ENCODE measurements at regions not wholly inside any gene's neighbourhood (a gene's known extent, or its start where the extent isn't known, plus 50 kb on each side); places are given as distances from the start of the nearest gene placed in this dataset.
A peak's percentile ranks its signal among the peaks of the same experiment; 100 is the strongest.

GRCh38 chr15:31259562-31260252 is 66.9 kb upstream of the KLF13 start:
- H3K27ac Mint-ChIP-seq: peak overlapping the region; percentile 79
- H3K27me3 Mint-ChIP-seq: no peaks in the 10 kb centered on the region
- H3K4me3 Mint-ChIP-seq: no peak overlapping the region
- H3K36me3 Mint-ChIP-seq (ENCODE audit: low read depth): no peaks in the 10 kb centered on the region
- no peaks in the 10 kb centered on the region for H3K9me3 ChIP-seq (ENCODE audit: control insufficient read depth, low read length, poor library complexity, severe bottlenecking)
- DNase-seq: no peak
- H3K4me1 Mint-ChIP-seq: peaks cover 53% of the 10 kb centered on the region
- no peak for ATAC-seq

DNA sequence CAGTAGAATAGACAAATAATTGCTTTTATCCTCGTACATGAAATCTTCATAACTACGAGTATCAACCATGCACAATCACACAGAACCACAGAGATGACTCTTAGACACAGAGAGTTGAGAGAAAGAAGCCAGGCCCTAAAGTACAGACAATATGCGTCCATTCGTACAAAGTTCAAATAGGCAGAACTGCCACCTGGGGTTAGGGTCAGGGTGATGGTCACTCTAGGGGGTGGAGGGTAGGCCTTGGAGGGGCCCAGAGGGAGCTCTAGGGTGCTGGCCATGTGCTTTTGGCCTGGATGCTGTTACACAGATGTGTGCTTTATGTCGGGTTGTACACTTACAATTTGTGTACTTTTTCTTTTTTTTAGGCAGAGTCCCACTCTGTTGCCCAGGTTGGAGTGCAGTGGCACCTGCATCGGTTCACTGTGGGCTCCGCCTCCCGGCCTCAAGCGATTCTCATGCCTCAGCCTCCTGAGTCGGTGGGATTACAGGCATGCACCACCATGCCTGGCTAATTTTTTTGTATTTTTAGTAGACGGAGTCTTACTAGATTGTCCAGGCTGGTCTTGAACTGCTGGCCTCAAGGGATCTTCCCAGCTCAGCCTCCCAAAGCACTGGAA is 65.9 kb upstream of the KLF13 start:
- Mint-ChIP-seq H3K4me1 (peaks cover 56% of the 10 kb centered on the region), H3K36me3 (ENCODE audit: low read depth) (no peaks in the 10 kb centered on the region)

DNA sequence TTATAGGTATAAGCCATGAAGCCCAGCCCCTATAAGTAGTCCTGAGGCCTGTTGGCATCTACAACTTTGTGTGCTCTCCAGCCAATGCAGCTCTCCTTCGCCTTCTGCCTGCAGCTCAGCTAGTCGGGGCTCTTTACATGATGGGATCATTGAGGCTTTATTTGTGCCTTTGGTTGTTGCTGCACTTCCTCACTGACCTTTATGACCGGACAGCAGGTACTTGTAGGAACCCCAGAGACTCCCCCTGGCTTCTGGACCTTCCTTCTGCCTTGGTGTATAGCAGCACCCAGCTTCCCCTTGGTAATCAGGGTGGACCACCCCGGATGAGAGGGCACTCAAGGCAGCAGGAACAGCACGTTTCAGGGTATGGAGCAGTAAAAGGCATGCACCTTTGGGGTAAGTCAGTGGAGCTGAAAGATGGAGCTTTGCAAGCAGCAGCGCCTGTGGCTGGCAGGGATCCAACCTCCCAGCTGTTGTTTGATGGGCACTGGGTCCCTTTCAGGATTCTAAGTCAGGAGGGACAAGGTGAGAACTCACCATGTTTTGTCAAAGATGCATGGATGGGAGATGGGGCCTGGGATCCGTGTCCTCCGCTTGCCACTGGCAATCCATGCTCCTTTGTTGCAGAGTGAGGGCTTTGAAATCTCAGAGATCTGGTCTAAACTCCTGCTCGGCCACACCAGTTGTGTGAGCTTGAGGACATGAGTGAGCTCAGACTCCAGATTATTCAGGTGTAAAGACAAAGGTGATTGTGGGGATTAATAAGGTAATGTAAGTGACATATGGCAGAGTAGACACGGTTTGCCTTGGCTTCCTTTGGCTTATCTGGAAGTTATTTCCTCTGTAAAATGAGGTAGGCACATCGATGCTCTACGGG is 65.1 kb upstream of the KLF13 start:
- H3K9me3 ChIP-seq (ENCODE audit: control insufficient read depth, low read length, poor library complexity, severe bottlenecking): no peaks in the 10 kb centered on the region
- H3K27ac Mint-ChIP-seq: peak overlapping the region; percentile 95

More for the DNA sequence above, 65.9 kb upstream of the KLF13 start:
- Mint-ChIP-seq H3K27me3 (no peaks in the 10 kb centered on the region), H3K27ac (peak overlapping the region; percentile 95), H3K4me3 (no peak overlapping the region)
- no peak for ATAC-seq
- DNase-seq: no peak
- H3K9me3 ChIP-seq (ENCODE audit: control insufficient read depth, low read length, poor library complexity, severe bottlenecking): no peaks in the 10 kb centered on the region

GRCh38 chr15:31262143-31262530 is 64.5 kb upstream of the KLF13 start:
- Mint-ChIP-seq H3K4me1 (peaks cover 62% of the 10 kb centered on the region), H3K27ac (peak overlapping the region; percentile 95), H3K4me3 (no peak overlapping the region), H3K27me3 (no peaks in the 10 kb centered on the region), H3K36me3 (ENCODE audit: low read depth) (no peaks in the 10 kb centered on the region)
- H3K9me3 ChIP-seq (ENCODE audit: control insufficient read depth, low read length, poor library complexity, severe bottlenecking): no peaks in the 10 kb centered on the region
- DNase-seq: no peak
- no peak for ATAC-seq

More for the DNA sequence above, 65.1 kb upstream of the KLF13 start:
- ATAC-seq (no peak), DNase-seq (no peak)
- Mint-ChIP-seq H3K4me1 (peaks cover 58% of the 10 kb centered on the region), H3K36me3 (ENCODE audit: low read depth) (no peaks in the 10 kb centered on the region), H3K4me3 (no peak overlapping the region), H3K27me3 (no peaks in the 10 kb centered on the region)

- H3K36me3 Mint-ChIP-seq (ENCODE audit: low read depth): no peaks in the 10 kb centered on the region
- H3K4me3 Mint-ChIP-seq: peak overlapping the region; percentile 81
- DNase-seq (no peak), ATAC-seq (no peak)
- no peaks in the 10 kb centered on the region for H3K9me3 ChIP-seq (ENCODE audit: control insufficient read depth, low read length, poor library complexity, severe bottlenecking)
- peaks cover 67% of the 10 kb centered on the region for H3K4me1 Mint-ChIP-seq
- peak overlapping the region; percentile 95 for H3K27ac Mint-ChIP-seq
- no peaks in the 10 kb centered on the region for H3K27me3 Mint-ChIP-seq
Measured at GRCh38 chr15:31262901-31263671, 63.5 kb upstream of the KLF13 start.

DNA sequence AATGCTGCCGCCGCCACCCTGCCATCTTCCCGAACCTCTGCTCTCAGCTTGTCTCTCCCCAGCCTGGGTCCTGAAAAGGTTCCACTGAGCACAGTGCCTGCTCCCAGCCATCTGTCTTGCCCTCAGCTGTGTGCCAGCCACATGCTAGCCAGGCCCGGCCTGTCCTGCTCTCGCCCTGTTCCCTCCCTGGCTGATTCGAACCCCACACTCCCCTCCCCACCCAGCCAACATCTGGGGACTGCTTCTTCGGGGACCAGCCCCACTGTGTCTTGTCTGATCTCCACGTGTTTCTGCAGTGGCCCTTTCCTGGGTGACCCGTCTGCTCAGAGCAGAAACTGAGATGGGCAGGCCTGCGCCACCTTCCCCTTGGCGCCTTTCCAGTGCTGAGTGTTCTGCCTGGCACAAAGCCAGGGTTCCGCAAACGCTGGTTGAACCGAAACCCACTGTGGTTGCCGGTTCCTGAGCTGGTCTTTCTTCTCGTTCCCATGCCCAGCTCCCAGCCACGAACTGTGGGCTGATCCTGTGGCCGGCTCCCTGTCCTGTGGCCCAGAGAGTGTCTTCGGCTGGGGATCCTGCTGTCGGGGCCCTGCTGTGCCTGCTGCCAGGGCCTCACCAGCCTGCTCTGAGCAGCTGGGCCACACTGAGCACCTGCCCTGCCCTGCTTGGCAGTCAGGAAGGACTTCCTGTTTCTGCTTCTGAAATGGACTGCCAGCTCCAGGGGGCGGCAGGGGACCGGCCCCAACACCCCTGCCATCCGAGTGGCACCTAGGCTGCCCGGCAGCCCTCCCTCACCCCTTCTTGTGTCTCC is 62.7 kb upstream of the KLF13 start:
- Mint-ChIP-seq H3K4me3 (peak overlapping the region; percentile 81), H3K27ac (peak overlapping the region; percentile 95), H3K4me1 (peaks cover 67% of the 10 kb centered on the region), H3K27me3 (no peaks in the 10 kb centered on the region), H3K36me3 (ENCODE audit: low read depth) (no peaks in the 10 kb centered on the region)
- peak; percentile 49 to 66 (median 60) for DNase-seq
- H3K9me3 ChIP-seq (ENCODE audit: control insufficient read depth, low read length, poor library complexity, severe bottlenecking): no peaks in the 10 kb centered on the region
- peak; percentile 60 for ATAC-seq

GRCh38 chr15:31264559-31265089 is 62.0 kb upstream of the KLF13 start:
- Mint-ChIP-seq H3K36me3 (ENCODE audit: low read depth) (no peaks in the 10 kb centered on the region), H3K27me3 (no peaks in the 10 kb centered on the region), H3K4me1 (peaks cover 68% of the 10 kb centered on the region), H3K27ac (peak overlapping the region; percentile 95), H3K4me3 (peak overlapping the region; percentile 83)
- no peak for ATAC-seq
- no peak for DNase-seq
- no peaks in the 10 kb centered on the region for H3K9me3 ChIP-seq (ENCODE audit: control insufficient read depth, low read length, poor library complexity, severe bottlenecking)

- no peaks in the 10 kb centered on the region for H3K9me3 ChIP-seq (ENCODE audit: control insufficient read depth, low read length, poor library complexity, severe bottlenecking)
- no peaks in the 10 kb centered on the region for H3K27me3 Mint-ChIP-seq
- no peaks in the 10 kb centered on the region for H3K36me3 Mint-ChIP-seq (ENCODE audit: low read depth)
- ATAC-seq (no peak), DNase-seq (no peak)
- H3K4me1 Mint-ChIP-seq: peaks cover 74% of the 10 kb centered on the region
- peak overlapping the region; percentile 83 for H3K4me3 Mint-ChIP-seq
- H3K27ac Mint-ChIP-seq: peak overlapping the region; percentile 95
Measured at GRCh38 chr15:31265090-31265870, 61.4 kb upstream of the KLF13 start.

DNA sequence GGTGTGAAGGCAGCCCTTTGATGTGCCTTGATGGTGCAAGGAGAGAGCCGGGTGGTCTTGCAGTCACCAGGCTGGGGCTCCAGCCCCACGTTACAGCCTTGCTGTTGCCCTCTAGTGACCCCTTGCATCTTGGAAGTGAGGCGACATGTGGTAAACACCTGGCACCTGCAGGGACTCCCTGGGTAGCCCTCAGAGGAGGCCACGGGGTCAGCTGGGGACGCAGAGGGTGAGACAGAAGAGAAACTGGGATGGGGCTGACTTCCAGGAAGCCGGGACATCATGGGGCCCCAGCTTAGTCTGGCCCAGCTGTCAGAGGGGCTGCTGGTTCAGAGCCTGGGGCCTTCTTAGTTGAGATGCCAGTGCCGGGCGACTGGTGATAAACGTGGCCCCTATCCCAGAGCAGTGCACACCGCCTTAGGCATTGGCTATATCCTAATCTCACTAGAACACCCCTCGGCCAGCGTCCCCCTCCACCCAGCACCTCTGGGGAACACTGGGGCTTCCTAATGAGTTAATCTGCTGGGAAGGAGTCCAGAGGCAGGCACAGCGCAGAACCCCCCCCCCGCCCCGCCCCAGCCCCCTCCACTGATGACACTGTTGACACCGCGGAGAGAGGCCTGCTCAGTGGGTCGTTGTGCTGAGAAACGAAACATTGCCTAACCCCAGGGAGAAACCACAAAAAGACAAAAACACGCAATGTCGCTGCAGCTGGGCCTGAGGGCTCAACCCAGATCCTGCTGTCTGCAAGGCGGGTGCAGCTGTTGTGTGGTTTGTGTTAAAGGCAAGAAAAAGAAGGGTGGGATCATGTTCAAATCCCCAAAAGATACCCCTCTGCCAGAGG is 60.5 kb upstream of the KLF13 start:
- DNase-seq: peak in 2 of 3 donors; percentile 38 to 58
- Mint-ChIP-seq H3K4me1 (peaks cover 73% of the 10 kb centered on the region), H3K27ac (peak overlapping the region; percentile 95), H3K27me3 (no peaks in the 10 kb centered on the region), H3K4me3 (peak overlapping the region; percentile 83), H3K36me3 (ENCODE audit: low read depth) (no peaks in the 10 kb centered on the region)
- peak; percentile 86 for ATAC-seq
- H3K9me3 ChIP-seq (ENCODE audit: control insufficient read depth, low read length, poor library complexity, severe bottlenecking): no peaks in the 10 kb centered on the region

GRCh38 chr15:31266712-31267111 is 59.9 kb upstream of the KLF13 start:
- Mint-ChIP-seq H3K27me3 (no peaks in the 10 kb centered on the region), H3K4me1 (peaks cover 67% of the 10 kb centered on the region), H3K27ac (peak overlapping the region; percentile 95), H3K4me3 (peak overlapping the region; percentile 83), H3K36me3 (ENCODE audit: low read depth) (no peaks in the 10 kb centered on the region)
- H3K9me3 ChIP-seq (ENCODE audit: control insufficient read depth, low read length, poor library complexity, severe bottlenecking): no peaks in the 10 kb centered on the region
- ATAC-seq: peak; percentile 25
- no peak for DNase-seq
